NCI-H526 (cell line): ENCODE measurements at regions not wholly inside any gene's neighbourhood (a gene's known extent, or its start where the extent isn't known, plus 50 kb on each side); places are given as distances from the start of the nearest gene placed in this dataset.

Source experiments
- DNase-seq, 2 experiments: peaks; one replicate each; lab custom pipeline; 2025; lab: John Stamatoyannopoulos, UW

DNA sequence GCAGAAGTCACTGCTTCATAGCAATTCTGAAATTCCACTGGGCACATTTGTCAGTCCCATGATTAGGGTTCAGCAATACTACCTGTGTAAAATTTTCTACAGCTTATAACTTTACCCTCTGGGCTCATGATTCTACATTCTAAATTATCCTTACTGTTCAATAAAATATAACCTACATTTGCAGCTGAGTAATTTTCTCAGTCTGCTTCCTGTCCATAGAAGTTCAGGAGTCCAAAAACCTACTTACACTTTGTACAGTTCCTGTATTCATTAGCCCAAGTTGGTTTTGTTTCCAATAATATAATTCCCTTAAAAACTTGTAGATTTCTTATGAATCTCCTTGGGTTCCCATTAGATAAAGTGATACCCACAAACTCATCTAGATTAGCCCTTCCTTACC lies 295.3 kb downstream of the SP3 start:
- DNase-seq = no peak

DNA sequence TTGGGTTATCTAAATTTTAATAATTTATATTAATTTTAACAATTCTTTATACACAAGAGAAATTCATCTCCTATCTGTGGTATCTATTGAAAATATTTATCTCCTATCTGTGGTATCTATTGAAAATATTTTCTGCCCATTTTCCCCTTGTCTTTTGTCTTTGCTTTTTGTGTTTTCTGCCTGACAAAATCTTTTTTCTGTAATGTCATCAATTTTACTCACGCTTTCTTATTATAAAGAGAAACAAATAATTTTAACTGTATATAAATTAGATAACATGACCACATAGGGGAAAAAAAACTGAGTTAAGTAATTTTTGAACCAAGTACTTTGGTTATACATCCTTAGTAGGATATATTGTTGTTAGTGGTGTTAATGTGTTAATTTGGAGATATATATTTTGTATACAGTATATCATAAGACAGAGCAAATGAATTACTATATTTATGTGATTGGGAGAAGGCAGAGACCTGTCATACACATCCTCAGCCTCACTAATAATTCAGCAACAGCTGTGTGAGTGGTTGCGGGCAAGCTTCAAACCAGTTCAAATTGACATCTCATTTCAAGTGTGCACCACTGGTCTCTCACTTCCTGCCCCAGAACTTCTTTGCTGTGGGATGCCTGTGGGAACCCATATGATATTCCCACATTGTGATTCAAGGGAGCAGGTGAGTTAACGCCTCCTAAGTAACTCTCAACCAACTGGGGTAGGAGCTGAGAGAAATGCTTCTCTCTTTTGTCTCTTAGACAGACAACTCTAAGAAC lies 292.4 kb downstream of the SP3 start:
- DNase-seq = no peak

DNA sequence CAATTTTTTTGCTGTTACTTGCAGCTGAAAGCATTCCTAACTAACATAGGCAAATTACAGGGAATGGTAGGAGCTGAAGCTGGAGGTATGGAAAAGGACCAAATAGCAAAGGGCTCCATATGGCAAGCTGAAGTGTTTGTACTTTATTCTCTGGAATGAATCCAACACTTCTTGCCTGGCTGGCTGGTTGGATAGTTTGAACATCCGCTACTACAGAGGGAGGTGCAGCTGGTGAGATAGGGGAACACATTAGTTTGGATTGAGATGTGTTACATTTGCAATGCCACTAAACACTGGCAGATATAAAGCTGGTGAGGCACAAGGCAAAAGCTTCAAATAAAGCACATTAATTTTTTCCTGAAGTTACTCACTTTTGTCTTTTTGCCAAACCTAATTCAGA lies 291.5 kb downstream of the SP3 start:
- no peak for DNase-seq

DNA sequence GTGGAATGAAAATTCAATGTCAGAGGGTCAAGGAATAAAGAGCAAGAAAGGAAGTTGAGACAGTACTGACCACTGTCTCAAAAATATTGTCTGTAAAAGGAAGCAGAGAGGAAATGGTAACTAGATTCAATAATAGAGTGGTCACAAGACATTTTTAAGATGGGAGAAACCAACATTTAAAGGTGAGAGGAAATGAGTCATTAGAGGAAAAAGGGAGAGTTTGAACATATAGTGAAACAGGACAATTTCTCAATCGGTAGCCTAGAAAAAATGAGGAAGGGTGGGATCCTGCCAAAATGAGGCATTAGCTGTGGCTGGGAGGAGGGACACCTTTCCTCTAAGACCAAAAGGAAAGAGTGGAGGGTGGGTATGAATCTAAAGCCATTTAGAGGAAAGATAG lies 288.5 kb downstream of the SP3 start:
- DNase-seq = no peak

DNA sequence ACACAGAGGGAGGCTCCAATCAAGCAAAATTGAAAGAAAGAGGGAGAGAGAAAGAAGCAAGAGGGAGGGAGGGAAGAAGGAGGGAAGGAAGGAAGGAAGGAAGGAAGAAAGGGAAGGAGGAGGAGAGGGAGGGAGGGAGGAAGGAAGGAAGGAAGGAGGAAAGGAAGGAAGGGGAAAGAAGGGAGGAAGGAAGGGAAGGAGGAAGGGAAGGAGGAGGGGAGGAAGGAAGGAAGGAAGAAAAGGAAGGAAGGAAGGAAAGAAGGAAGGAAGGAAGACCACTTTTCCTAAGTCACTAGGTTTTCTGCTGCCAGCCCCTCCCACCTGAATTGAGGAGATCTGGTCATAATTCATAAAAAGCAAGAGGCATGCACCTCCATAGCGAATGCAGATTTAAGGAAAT lies 287.0 kb downstream of the SP3 start:
- no peak for DNase-seq

DNA sequence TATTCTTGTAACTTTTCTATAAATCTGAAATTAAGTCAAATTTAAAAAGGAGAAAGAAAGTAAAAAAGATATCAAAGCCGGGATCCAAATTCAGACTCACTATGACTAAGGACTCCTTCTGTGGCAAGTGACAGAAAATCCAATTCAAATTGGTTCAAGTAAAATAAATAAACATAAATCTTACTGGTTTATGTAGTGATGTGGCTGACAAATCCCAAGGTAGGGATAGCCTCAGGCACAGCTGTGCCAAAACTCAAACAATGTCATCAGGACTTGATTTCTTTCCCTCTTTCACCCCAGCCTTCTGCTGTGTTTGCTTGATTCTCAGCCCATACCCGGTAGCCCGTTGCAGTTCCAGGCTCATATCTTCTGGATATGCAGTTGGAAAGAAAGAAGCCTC lies 284.6 kb downstream of the SP3 start:
- DNase-seq = no peak

DNA sequence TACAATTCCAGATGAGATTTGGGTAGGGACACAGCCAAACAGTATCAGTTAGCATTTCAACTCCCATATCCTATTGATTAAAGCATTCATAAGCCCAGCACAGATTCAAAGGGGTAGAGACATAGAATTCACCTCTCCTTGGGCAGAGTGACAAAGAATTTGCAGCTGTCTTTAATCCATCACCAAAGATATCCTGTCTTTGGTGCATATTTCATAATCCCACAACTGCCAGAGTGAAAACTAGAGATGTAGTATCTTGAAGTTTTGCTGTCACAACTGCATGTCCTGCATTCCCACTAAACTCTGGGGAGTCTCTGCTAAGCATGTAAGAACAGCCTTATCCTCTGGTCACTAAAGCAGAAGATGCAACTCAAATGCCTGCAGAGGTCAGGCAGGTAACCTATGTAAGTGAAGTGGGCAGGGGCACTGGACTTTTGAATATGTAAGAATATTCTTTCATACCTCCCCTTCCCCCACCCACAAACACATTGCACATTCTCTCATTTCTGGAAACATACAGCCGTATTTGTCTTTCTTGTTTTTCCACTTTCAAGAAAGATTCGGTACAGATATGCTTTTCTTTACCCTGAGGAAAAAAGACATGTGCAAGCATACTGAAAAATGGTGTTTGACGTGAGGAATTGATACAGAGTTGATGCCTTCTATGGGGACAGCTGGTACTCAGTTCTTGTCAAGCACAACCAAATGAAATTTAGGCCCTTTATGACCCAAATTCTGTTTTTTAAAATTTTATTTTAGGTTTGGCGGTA lies 283.1 kb downstream of the SP3 start:
- no peak for DNase-seq

DNA sequence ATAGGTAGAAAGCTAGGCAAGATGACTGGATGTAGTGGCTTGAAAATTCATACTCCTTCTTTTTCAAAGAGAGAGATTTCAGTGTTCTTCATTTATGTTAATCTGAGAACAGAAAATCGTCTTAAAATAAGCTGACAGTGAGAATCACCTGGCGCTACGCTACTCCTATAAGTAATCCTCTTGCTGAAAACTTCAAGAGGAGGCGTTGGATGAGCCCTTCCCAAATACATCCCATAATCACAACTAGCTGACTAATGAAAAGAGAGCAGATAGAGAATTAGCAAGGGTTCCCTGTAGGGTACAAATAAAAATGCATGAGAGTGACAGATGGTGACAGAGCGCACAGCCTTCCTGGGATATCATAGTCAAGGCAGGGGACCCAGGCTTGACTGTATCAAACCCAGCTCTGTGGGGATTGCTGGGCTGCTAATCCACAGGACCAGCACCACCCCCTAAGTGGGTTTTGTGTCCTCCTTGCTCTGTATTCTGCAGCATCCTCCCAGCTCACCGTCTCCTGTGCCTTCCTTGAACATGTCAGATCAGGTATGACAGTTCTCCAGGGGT lies 280.2 kb downstream of the SP3 start:
- DNase-seq = no peak

DNA sequence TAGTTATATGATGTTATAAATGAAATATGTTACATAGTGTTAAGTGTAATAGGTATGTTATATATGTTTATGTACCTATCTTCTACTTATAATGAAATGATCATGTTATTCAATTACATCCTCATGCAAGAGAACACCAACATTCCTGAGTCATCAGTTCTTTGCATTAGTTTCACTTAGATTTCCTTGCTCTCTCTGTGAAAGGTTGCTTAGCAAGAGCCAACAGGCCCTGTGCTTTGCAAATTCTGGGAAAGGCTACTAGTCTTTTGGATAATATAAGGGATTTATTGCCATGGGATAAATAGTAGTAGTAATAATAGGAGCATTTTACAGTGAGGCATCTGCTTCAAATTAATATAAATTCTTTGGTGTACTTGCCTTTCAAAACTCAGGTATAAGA lies 274.8 kb downstream of the SP3 start:
- DNase-seq = no peak

DNA sequence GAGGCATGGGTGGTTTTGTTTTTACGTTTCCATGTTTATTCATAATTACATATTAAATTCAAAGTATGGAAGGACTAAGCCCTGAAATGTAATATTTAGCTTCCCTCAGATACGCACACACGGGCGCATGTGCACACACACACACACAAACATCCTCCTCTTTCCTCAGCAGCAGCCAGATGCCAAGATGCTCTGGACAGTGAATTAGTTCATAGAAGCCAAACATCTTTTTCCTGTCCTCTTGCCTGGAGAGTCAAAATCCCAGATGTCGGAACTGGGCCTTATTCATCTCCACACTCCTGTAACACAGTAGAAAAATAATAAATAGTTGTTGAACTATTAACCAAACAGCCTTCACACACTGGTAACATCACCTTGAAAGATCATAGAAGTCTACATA lies 273.1 kb downstream of the SP3 start:
- no peak for DNase-seq

DNA sequence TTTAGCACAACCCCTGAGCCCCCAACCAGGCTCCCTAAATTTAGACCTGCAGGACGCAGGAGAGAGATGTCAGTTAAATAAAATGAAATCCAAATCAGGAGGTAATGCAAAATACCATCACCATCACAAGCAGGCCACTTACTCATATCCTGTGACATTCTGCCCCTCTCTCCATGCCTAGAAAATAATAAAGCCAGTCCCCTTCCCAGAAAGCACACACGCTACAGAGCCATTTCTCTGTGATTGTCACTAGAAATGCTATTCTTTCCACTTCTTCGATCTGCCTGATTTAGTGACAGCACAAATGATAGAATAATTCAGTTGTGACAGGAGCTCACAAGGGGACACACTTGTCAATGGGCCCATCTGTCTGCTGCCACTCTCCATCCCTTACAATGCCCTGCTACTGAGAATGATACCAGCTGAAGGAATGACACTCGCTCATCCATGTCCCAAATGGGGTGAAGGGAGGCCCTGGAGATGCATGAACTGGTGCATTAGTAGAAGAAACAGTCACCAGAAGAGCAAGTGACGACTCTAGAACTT lies 272.1 kb downstream of the SP3 start:
- no peak for DNase-seq

DNA sequence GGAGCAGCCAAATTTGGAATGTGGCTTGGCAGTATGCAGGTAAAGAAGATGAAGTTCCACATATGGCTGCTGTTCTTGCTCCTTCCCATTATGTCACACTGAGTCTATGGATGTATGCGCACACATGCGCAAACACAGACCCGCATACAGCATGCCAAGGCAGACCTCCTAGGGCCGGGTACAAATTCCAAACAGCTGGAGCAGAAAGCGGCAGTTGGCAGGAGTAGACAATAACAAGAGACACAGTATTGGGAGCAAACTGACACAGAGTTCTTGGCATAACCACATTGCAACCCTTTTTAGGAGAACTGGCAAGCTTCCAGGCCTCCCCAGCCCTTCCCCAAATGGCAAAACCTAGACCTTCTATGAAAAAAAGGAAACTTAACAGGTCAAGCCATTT lies 268.9 kb downstream of the SP3 start:
- DNase-seq = no peak

DNA sequence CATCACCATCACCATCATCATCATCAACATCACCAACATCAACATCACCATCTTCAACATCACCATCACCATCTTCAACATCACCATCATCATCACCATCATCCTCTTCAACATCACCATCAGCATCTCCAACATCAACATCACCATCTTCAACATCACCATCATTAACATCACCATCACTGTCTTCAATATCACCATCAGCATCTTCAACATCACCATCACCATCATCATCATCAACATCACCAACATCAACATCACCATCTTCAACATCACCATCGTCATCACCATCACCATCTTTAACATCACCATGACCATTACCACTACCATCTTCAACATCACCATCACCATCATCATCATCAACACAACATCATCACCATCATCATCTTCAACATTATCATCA lies 267.2 kb downstream of the SP3 start:
- DNase-seq = no peak

DNA sequence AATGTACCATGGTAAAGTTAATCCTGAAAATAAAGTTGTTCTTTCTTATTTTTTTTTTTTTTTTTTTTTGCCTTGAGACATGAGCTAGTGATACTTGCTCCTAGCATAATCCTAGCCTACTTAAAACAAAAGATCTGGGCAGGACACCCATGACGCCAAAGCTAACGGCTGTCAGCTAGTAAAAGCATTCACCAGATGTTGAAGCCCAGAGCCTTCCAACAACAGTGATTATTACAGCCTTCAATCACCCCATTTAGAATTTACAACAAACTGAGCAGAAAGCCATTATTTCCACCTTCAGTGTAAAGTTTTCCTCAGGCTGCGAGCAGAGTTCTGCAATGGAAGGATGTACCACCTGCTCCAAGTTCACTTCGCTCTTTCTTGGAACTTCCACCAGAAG lies 259.5 kb downstream of the SP3 start:
- no peak for DNase-seq

DNA sequence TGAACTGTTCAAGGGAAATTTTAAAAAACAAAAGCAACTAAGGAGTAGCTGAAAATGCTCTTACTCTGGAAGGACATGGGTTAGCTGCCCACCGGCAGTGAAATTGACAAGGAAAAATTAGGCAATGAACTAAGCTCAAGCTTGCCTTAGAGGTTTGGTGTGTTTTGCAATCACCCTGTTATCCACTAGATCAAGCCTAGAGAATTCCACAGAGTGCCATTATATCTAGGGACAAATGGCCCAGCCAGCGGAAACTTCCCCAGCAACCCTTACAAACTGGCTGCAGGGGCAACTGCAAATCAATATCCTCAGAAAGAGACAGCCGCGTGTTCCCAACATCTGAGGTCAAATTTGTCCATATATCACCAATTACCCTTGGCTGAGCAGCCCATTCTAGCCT lies 258.2 kb downstream of the SP3 start:
- no peak for DNase-seq

DNA sequence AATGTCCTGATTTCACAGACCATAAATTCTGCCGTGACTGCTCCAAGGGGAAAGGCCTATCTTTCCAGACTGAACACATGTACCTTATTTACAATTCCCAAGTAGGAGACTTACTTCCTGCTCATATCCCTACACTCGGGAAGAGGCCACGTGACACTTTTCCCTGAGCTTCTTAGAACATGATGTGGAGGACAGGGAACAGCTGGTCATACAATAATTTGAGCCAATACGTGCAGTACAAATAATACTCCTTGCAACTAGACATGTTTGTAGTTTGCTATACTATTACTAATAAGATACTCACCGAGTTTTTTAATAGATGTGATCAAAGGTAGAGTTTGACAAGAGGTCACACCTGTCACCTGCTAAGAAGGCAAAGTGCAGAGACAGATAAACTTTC lies 256.4 kb downstream of the SP3 start:
- no peak for DNase-seq

DNA sequence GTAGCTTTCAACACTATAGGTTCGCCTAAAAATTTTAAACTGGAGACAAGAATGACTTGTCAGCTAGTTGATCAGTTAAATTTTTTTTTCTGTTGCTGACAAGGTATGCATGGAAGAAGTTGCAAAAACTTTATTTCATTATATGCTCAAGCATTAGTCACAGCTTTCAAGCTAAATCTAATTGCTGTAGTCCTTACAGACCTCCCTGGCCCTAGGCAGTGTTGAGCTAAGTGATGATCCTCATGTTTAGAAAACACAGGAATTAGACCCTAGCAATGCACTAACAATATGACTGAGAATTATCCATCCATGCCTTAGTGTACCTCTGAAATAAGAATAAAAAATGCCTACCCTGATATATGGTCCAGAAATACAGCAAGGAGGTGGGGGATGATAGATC lies 253.4 kb downstream of the SP3 start:
- no peak for DNase-seq

DNA sequence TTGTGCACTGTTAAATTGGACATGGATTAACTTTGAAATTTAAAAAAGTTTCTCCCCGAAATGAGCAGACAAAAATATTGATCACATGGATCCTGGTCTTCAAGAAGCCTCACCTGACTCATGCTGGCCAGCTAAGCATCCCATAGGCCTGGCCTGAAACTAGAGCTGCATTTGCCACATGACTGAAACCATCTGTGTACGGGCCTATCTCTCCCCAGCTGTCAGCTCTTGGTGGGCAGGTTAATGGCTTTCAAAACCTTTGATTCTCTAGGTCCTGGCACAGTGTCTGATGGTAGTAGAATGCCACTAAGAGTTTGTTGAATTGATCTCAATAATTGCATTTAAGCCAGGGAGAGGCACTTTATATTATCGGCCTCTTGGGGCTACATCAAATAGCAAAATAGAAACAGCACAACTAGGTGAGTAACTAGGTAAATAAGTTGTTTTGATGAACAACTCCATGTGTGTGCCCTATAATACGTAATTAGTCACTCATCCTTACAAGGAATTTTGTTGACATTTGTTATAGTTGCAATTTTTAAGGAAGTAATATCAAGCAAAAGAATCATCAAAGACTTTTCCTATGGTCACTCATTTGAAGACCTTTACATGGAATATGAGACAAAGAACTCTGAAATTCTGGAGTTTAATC lies 251.1 kb downstream of the SP3 start:
- DNase-seq = no peak

DNA sequence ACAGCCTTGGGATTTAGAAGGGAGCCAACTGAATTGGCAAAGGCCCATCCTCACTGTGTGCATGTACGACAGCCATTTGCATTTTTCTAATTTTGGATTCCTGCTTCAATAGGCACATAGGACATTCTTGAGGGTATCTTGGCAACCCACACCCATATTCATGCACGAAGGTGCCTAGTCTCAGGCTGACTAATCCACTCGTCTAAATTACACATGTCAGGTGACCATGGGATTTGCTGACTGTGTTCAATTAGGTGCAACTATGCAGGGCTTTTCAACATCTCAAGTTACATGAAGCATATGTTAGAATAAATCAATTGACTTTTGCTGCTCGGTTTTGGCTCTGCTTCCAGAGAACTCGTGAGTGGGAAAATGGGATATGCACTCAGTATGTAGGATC lies 249.7 kb downstream of the SP3 start:
- DNase-seq = no peak

DNA sequence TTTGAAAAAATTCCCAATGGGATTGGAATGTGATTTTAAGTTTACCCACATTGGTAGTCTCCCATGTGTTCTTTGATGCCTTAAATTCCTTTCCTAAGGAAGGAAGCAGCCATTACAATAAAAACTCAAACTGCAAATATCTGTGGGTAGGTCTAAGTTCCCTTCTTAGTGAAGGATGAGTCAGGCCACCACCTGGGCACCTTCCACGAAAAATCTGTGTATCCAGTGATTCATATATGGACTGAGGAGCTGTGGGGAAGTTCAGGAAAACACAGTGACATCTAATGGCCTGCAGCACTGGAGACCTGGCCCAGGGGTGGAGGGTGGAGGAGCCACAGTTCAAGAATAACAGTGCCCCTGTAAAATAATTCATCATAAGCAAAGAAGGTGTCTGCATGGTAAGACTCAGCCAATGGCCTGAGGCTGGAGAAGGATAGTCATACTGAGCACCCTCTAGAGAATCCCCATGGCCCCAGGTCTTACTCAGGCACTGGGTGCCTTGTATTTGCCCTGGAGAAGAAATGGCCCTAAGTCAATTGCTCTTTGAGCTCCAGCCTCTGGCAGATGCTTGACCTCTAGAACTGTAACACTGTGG lies 248.6 kb downstream of the SP3 start:
- no peak for DNase-seq

DNA sequence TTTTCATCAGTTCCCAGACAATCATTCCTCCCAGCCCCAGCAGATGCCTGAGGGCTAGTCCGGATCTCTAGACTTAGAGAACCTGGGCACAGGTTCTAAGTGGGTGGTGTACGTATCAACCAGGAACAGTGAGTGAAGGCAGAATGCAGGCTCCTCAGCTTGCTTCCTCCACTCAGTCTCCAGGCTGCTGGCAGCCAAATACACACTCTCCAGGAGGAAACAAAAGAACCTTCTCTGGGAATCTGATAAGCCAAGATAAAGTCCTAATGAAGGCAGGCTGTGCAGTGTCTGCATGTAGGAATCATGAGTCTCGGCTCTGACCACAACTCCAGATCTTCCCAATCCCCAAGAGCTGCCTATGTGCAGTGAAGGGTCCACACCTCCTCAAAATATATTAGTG lies 245.7 kb downstream of the SP3 start:
- no peak for DNase-seq

DNA sequence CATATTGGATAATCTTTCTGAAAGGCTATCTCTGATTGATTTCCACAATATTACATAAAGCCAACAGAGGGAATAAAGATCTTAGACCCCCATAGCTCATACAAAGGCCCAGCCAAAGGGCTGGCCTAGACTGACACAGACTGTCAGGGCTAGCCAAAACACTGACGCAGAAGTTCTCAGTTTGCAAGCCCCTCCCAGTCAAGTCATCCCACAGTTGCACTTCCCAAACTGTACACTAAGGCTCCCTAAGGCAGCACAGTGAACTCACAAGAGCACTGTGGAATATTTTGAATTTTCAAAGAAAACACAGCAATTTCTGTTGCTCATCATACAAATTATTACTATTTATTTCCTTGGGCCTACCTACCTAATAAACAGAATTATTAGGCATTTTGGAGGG lies 244.9 kb downstream of the SP3 start:
- DNase-seq = no peak
